H1 (cell line): ENCODE measurements at regions not wholly inside any gene's neighbourhood (a gene's known extent, or its start where the extent isn't known, plus 50 kb on each side); places are given as distances from the start of the nearest gene placed in this dataset.

Experiments
- CTCF ChIA-PET: fragments of 300-600 bp; sonication (Branson Sonifier 250); formaldehyde crosslinking; loops from one replicate; lab custom pipeline; 2021; ENCODE audit not compliant: partially characterized antibody; lab: Charles Lee
- POLR2A ChIA-PET: fragments of 300-600 bp; sonication (Branson Sonifier 250); formaldehyde crosslinking; loops from one replicate; lab custom pipeline; 2021; ENCODE audit warnings: inconsistent platforms; ENCODE audit not compliant: partially characterized antibody; lab: Charles Lee
- DNase-seq, 2 experiments: peaks; one replicate each; pipeline versions ENCODE4 v3.0.0 to v3.0.0-alpha.2; 2010 to 2022; ENCODE audit warnings: low spot score in 2 of 2, low read depth in 1 of 2, mixed read lengths in 1 of 2
- FAIRE-seq: peaks from 2 replicates; lab custom pipeline; 2011; peaks lifted over from hg19 to GRCh38; lab: Jason Lieb, UNC
- H2AFZ ChIP-seq: 2 replicates; pipeline ENCODE4 v1.8.1; 2012; ENCODE audit warnings: low read length, inconsistent platforms
- H2AK5ac ChIP-seq: 2 replicates; pipeline ENCODE4 v1.6.1; 2013; ENCODE audit warnings: low read depth, low read length
- H2BK120ac ChIP-seq: replicated peaks from 2 replicates; pipeline ENCODE3; 2013; ENCODE audit warnings: low read depth, low read length, inconsistent platforms
- H2BK12ac ChIP-seq: 2 replicates; pipeline ENCODE4 v1.6.1; 2013; ENCODE audit warnings: low read depth, low read length
- H2BK15ac ChIP-seq: 2 replicates; pipeline ENCODE4 v1.6.1; 2013; ENCODE audit warnings: low read length
- H2BK20ac ChIP-seq: 2 replicates; pipeline ENCODE4 v1.6.1; 2013; ENCODE audit warnings: low read length
- H2BK5ac ChIP-seq: 2 replicates; pipeline ENCODE4 v1.6.1; 2013; ENCODE audit warnings: low read depth, low read length
- H3K14ac ChIP-seq: 2 replicates; pipeline ENCODE4 v1.6.1; 2013; ENCODE audit warnings: inconsistent platforms; ENCODE audit not compliant: insufficient read length
- H3K18ac ChIP-seq: 2 replicates; pipeline ENCODE4 v1.6.1; 2013; ENCODE audit warnings: low read length; ENCODE audit errors: extremely low read depth
- H3K23ac ChIP-seq: 2 replicates; pipeline ENCODE4 v1.6.1; 2013; ENCODE audit warnings: inconsistent platforms; ENCODE audit not compliant: insufficient read length
- H3K23me2 ChIP-seq: 2 replicates; pipeline ENCODE4 v1.6.1; 2013; ENCODE audit warnings: low read depth, low read length
- H3K27ac ChIP-seq: 2 replicates; pipeline ENCODE4 v1.6.1; 2011; ENCODE audit warnings: low read depth, low read length, inconsistent platforms
- H3K27me3 ChIP-seq, 4 experiments: replicated peaks in 1 of 4; 1 replicate in 1 of 4; 2 replicates in 3 of 4; pipeline versions ENCODE4 v1.6.1 to v1.8.1; 2011 to 2013; ENCODE audit warnings: low read length in 3 of 4, mild to moderate bottlenecking in 3 of 4, inconsistent platforms in 2 of 4, mixed read lengths in 2 of 4, moderate library complexity in 1 of 4; ENCODE audit not compliant: control insufficient read depth in 3 of 4, insufficient read depth in 3 of 4; ENCODE audit errors: extremely low read depth in 1 of 4
- H3K36me3 ChIP-seq, 4 experiments: 2 replicates each; pipeline versions ENCODE4 v1.6.1 to v1.8.1; 2011 to 2013; ENCODE audit warnings: mild to moderate bottlenecking in 4 of 4, low read length in 3 of 4, moderate library complexity in 2 of 4, control low read depth in 1 of 4, inconsistent platforms in 1 of 4; ENCODE audit not compliant: insufficient read depth in 4 of 4, control insufficient read depth in 2 of 4
- H3K4ac ChIP-seq: replicated peaks from 2 replicates; pipeline ENCODE3; 2013; ENCODE audit warnings: low read length, low read depth, mixed read lengths, inconsistent platforms; ENCODE audit not compliant: insufficient read length
- H3K4me1 ChIP-seq, 4 experiments: replicated peaks in 1 of 4; 1 replicate in 1 of 4; 2 replicates in 3 of 4; pipeline versions ENCODE4 v1.6.1 to v1.8.1; 2011 to 2013; ENCODE audit warnings: low read length in 3 of 4, inconsistent platforms in 2 of 4, mixed read lengths in 1 of 4; ENCODE audit not compliant: insufficient read depth in 4 of 4, control insufficient read depth in 3 of 4
- H3K4me2 ChIP-seq, 2 experiments: 2 replicates each; pipeline versions ENCODE4 v1.6.1 to v1.8.1; 2011 to 2013; ENCODE audit warnings: low read depth in 2 of 2, low read length in 2 of 2, control low read depth in 1 of 2, inconsistent platforms in 1 of 2, mild to moderate bottlenecking in 1 of 2; ENCODE audit not compliant: insufficient read depth in 1 of 2
- H3K4me3 ChIP-seq, 4 experiments: fragments of 200-600, 300-600 bp in 1 of 4; sonication (generic), shearing (Covaris generic), sonication (Bioruptor Twin) in 1 of 4; 2 replicates each; pipeline versions ENCODE4 v1.5.1 to v1.8.1; 2011 to 2016; ENCODE audit warnings: low read length in 4 of 4, low read depth in 3 of 4, control low read depth in 2 of 4, inconsistent platforms in 2 of 4, mild to moderate bottlenecking in 2 of 4, mixed read lengths in 1 of 4, moderate library complexity in 1 of 4; ENCODE audit not compliant: insufficient read depth in 2 of 4; ENCODE audit errors: extremely low read depth in 1 of 4
- H3K56ac ChIP-seq: replicated peaks from 2 replicates; pipeline ENCODE3; 2013; ENCODE audit warnings: low read depth, mild to moderate bottlenecking, mixed read lengths, low read length, inconsistent platforms; ENCODE audit not compliant: insufficient read length
- H3K79me1 ChIP-seq: 2 replicates; pipeline ENCODE4 v1.6.1; 2013; ENCODE audit warnings: low read depth, low read length, control low read depth
- H3K79me2 ChIP-seq, 2 experiments: 2 replicates each; pipeline versions ENCODE4 v1.6.1 to v1.8.1; 2012 to 2013; ENCODE audit warnings: low read length in 2 of 2, mild to moderate bottlenecking in 2 of 2, inconsistent platforms in 1 of 2; ENCODE audit not compliant: insufficient read depth in 2 of 2, control insufficient read depth in 1 of 2
- H3K9ac ChIP-seq, 4 experiments: replicated peaks in 1 of 4; 1 replicate in 1 of 4; 2 replicates in 3 of 4; pipeline versions ENCODE4 v1.6.1 to v1.8.1; 2011 to 2013; ENCODE audit warnings: low read depth in 3 of 4, low read length in 3 of 4, control low read depth in 2 of 4, mild to moderate bottlenecking in 2 of 4, moderate library complexity in 2 of 4, inconsistent platforms in 1 of 4; ENCODE audit errors: extremely low read depth in 1 of 4
- H3K9me3 ChIP-seq, 2 experiments: 2 replicates each; pipeline versions ENCODE4 v1.6.1 to v1.8.1; 2012 to 2013; ENCODE audit warnings: mild to moderate bottlenecking in 2 of 2, moderate library complexity in 2 of 2, control low read depth in 1 of 2, inconsistent platforms in 1 of 2, low read depth in 1 of 2, low read length in 1 of 2, mixed read lengths in 1 of 2; ENCODE audit not compliant: insufficient read depth in 2 of 2
- H4K20me1 ChIP-seq, 2 experiments: replicated peaks in 1 of 2; 2 replicates each; pipeline versions ENCODE3 to v1.8.1; 2011 to 2013; ENCODE audit warnings: inconsistent platforms in 2 of 2, low read length in 2 of 2, mild to moderate bottlenecking in 1 of 2; ENCODE audit not compliant: insufficient read depth in 2 of 2, control insufficient read depth in 1 of 2
- H4K5ac ChIP-seq: 2 replicates; pipeline ENCODE4 v1.6.1; 2013; ENCODE audit warnings: low read length, low read depth, mixed read lengths, inconsistent platforms; ENCODE audit not compliant: insufficient read length
- H4K8ac ChIP-seq: 2 replicates; pipeline ENCODE4 v1.8.0; 2013; ENCODE audit warnings: mild to moderate bottlenecking, moderate library complexity, low read length, inconsistent platforms; ENCODE audit not compliant: insufficient read depth; ENCODE audit errors: extremely low read depth
- H4K91ac ChIP-seq: replicated peaks from 2 replicates; pipeline ENCODE3; 2013; ENCODE audit warnings: low read length, mixed read lengths, inconsistent platforms; ENCODE audit not compliant: insufficient read length
- BCL11A ChIP-seq, 2 experiments: IDR thresholded peaks; one replicate each; pipeline ENCODE4 v1.6.1; 2011; ENCODE audit warnings: low read depth in 2 of 2, low read length in 2 of 2, mild to moderate bottlenecking in 2 of 2
- CBX8 ChIP-seq: fragments of 300-800, 300-1000 bp; sonication (generic); IDR thresholded peaks from 2 replicates; pipeline ENCODE4 v1.7.1; 2016; ENCODE audit warnings: low read depth, low read length, borderline replicate concordance
- CHD2 ChIP-seq: IDR thresholded peaks from 2 replicates; pipeline ENCODE4 v1.6.1; 2012; ENCODE audit warnings: low read length, improper control_type of control experiment
- CREB1 ChIP-seq: IDR thresholded peaks from 2 replicates; pipeline ENCODE4 v1.6.1; 2012; ENCODE audit warnings: inconsistent platforms
- GABPA ChIP-seq: IDR thresholded peaks from 2 replicates; pipeline ENCODE4 v1.6.1; 2011; ENCODE audit warnings: mild to moderate bottlenecking, low read length, moderate library complexity, borderline replicate concordance; ENCODE audit not compliant: insufficient read depth
- KDM5A ChIP-seq: fragments of 200-600 bp; IDR thresholded peaks from 2 replicates; pipeline ENCODE4 v1.7.1; 2012; ENCODE audit warnings: mild to moderate bottlenecking, low read length, inconsistent platforms, mixed read lengths
- NRF1 ChIP-seq: IDR thresholded peaks from 2 replicates; pipeline ENCODE4 v1.6.1; 2011; ENCODE audit warnings: mild to moderate bottlenecking, low read depth, low read length, improper control_type of control experiment
- PHF8 ChIP-seq: fragments of 200-600 bp; sonication (generic); conservative IDR thresholded peaks from 2 replicates; pipeline ENCODE4 v1.7.1; 2012; ENCODE audit warnings: low read depth, mild to moderate bottlenecking, inconsistent platforms, low read length, moderate library complexity
- POLR2AphosphoS5 ChIP-seq: IDR thresholded peaks from 2 replicates; pipeline ENCODE4 v1.6.1; 2011; ENCODE audit warnings: low read depth, low read length
- TBP ChIP-seq: IDR thresholded peaks from 2 replicates; pipeline ENCODE4 v1.6.1; 2011; ENCODE audit warnings: low read depth, low read length, improper control_type of control experiment
- TCF12 ChIP-seq: IDR thresholded peaks from 2 replicates; pipeline ENCODE4 v1.6.1; 2011; ENCODE audit warnings: low read depth, mild to moderate bottlenecking, low read length
- WGBS, 2 experiments: shearing (Covaris generic) in 1 of 2; methylation state at CpG; one replicate each; pipeline versions ENCODE4 v1.1.6 to v1.1.7; 2013 to 2015; ENCODE audit warnings: low lambda C conversion rate in 2 of 2, mixed read lengths in 2 of 2, inconsistent platforms in 1 of 2, low coverage in 1 of 2, missing lambda C conversion rate in 1 of 2; ENCODE audit not compliant: insufficient replicate concordance in 2 of 2, insufficient coverage in 1 of 2, insufficient read length in 1 of 2; ENCODE audit errors: extremely low coverage in 1 of 2, missing lambda C conversion rate in 1 of 2; 5-methylcytosine and 5-hydroxymethylcytosine counted together
- TF ChIP-seq, protein P1 (sequence below): IDR thresholded peaks from 2 replicates; pipeline ENCODE4 v1.6.1; 2012; ENCODE audit warnings: inconsistent platforms

DNA sequence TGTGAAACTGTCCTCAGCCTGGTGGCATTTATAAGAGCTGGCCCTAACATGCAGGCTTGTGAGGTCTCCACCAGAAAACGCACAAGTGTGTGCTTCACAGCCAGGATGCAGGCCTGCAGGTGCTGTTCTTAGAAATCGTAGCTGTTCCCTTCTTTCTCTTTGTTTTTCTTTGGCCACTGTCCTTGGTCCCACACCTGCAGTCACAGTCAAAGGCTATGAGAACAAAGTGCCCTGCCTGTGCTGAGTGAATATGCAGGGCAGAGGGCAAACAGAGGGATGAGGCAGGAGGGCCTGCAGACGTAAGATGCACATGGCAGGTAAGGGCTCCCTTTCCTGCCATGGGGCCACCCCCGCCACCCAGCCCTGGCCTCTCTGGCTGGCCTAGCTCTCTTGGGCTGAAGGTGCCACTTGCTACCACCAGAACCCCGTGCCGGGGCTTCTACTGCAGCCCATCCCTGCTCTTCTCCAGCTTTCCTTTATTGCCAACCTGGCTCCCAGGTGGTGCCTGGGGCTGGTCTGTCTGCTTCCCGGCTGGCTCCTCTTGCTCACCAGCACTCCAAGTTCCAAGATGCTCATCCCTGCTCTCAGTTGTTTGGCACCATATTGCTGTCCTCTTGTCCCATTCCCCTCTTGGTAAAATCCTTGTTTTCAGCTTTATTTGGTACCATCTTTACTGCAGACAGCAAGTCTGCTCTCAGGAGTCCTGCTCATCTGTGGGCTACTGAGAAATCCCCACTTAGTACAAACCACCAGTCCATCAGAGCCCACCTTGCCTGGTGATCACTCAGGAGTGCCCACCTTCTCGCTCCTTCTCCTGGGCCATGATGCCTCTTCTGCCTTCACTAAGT is 308.1 kb upstream of the ZMIZ1 start:
- H3K79me2 ChIP-seq: no peaks in the 10 kb centered on the region
- H4K91ac ChIP-seq: no peak overlapping the region
- H3K18ac ChIP-seq: no peak overlapping the region
- CTCF ChIA-PET: interaction anchor here (1.1 to 1.8 kb wide), 4 partner anchors 105 to 714 kb away, joined by 3 to 4 read pairs (median 4); no protein-coding TSS in a partner anchor
- no peak for DNase-seq
- no peaks in the 10 kb centered on the region; the same call in 1 of the 2 replicates for H3K79me1 ChIP-seq
- H3K4me1 ChIP-seq: no peaks in the 10 kb centered on the region; a peak in 2 of 7 replicates
- no peaks in the 10 kb centered on the region for H3K23me2 ChIP-seq
- H3K27ac ChIP-seq: no peak overlapping the region
- TF ChIP-seq KDM5A (no peak), POLR2AphosphoS5 (no peak), CBX8 (no peak), BCL11A (IDR thresholded peaks at IDR 0.05; ENCODE audit: low read depth in 2 of 2, low read length in 2 of 2) (no peak), GABPA (no peak), PHF8 (no peak), TCF12 (no peak), TBP (no peak), CREB1 (no peak), CHD2 (no peak), NRF1 (no peak)
- TF ChIP-seq, protein P1, sequence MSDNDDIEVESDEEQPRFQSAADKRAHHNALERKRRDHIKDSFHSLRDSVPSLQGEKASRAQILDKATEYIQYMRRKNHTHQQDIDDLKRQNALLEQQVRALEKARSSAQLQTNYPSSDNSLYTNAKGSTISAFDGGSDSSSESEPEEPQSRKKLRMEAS: no peak
- TF ChIP-seq, all 59 proteins: peak for 0
- no peak overlapping the region for H4K5ac ChIP-seq
- no peak overlapping the region for H2AFZ ChIP-seq
- no peaks in the 10 kb centered on the region for H3K36me3 ChIP-seq
- H3K9me3 ChIP-seq: no peaks in the 10 kb centered on the region
- H3K4ac ChIP-seq: no peak overlapping the region
- WGBS, 2 experiments: 85% methylated on average over 7 of the region's 8 CpGs; no CpG with 5 or more reads in 1 of the 2 experiments
- H3K4me3 ChIP-seq: no peak overlapping the region
- no peak overlapping the region; the same call in 1 of the 2 replicates for H4K8ac ChIP-seq
- H4K20me1 ChIP-seq: no peaks in the 10 kb centered on the region
- H3K27me3 ChIP-seq: no peaks in the 10 kb centered on the region
- no peak overlapping the region for H3K23ac ChIP-seq
- no peak overlapping the region for H3K4me2 ChIP-seq
- H2BK12ac ChIP-seq: peak overlapping the region; percentile 39; the same call in 1 of the 2 replicates
- POLR2A ChIA-PET: no interaction called here
- no peak overlapping the region for H3K56ac ChIP-seq
- H2BK20ac ChIP-seq: no peak overlapping the region
- H2BK5ac ChIP-seq: no peak overlapping the region
- FAIRE-seq: no peak
- H2AK5ac ChIP-seq: no peak overlapping the region
- no peak overlapping the region for H2BK120ac ChIP-seq
- no peak overlapping the region for H2BK15ac ChIP-seq
- no peak overlapping the region for H3K9ac ChIP-seq
- no peak overlapping the region for H3K14ac ChIP-seq
